HEK293 (cell line): ENCODE measurements at regions not wholly inside any gene's neighbourhood (a gene's known extent, or its start where the extent isn't known, plus 50 kb on each side); places are given as distances from the start of the nearest gene placed in this dataset.

Experiments
- CTCF ChIA-PET: fragments of 350-600 bp; formaldehyde crosslinking; extraction: SDS; loops from one replicate; lab custom pipeline; 2021; ENCODE audit warnings: antibody characterized with exemption; lab: Yijun Ruan, JAX
- POLR2A ChIA-PET: fragments of 300-600 bp; formaldehyde crosslinking; extraction: SDS; loops from one replicate; lab custom pipeline; 2020; ENCODE audit warnings: antibody characterized with exemption, inconsistent platforms; lab: Yijun Ruan, JAX
- H3K27ac ChIP-seq: fragments of 200-500 bp; sonication (Bioruptor generic); 2 replicates; pipeline ENCODE4 v1.5.1; 2014; ENCODE audit warnings: low read depth, low read length, control low read depth, inconsistent platforms; ENCODE audit errors: extremely low read depth
- H3K36me3 ChIP-seq, 2 experiments: fragments of 200-500 bp in 1 of 2; sonication (Bioruptor generic) in 1 of 2; 1 replicate in 1 of 2; 2 replicates in 1 of 2; pipeline ENCODE4 v1.5.1; 2014 to 2017; ENCODE audit warnings: inconsistent platforms in 2 of 2, low read length in 2 of 2; ENCODE audit not compliant: control insufficient read depth in 2 of 2, insufficient read depth in 1 of 2
- H3K4me1 ChIP-seq: fragments of 200-500 bp; sonication (Bioruptor generic); 2 replicates; pipeline ENCODE4 v1.5.1; 2014; ENCODE audit warnings: mild to moderate bottlenecking, low read length, inconsistent platforms; ENCODE audit not compliant: control insufficient read depth, insufficient read depth
- H3K4me3 ChIP-seq: 2 replicates; pipeline ENCODE4 v1.5.1; 2011; ENCODE audit warnings: low read depth, mild to moderate bottlenecking, control low read depth, low read length, moderate library complexity
- H3K9me3 ChIP-seq: fragments of 200-500 bp; sonication (Bioruptor generic); 2 replicates; pipeline ENCODE4 v1.5.1; 2014; ENCODE audit warnings: low read depth, low read length, inconsistent platforms; ENCODE audit not compliant: control insufficient read depth, insufficient read depth
- GLIS1 ChIP-seq: fragments of 450-650 bp; formaldehyde crosslinking; IDR thresholded peaks from 2 replicates; pipeline ENCODE4 v1.5.1; 2016; ENCODE audit warnings: missing biosample characterization, missing genetic modification characterization
- REPIN1 ChIP-seq: fragments of 450-650 bp; formaldehyde crosslinking; IDR thresholded peaks from 2 replicates; pipeline ENCODE4 v1.5.1; 2017; ENCODE audit warnings: missing biosample characterization, missing genetic modification characterization, low read depth
- SCRT1 ChIP-seq: fragments of 450-650 bp; formaldehyde crosslinking; IDR thresholded peaks from 2 replicates; pipeline ENCODE4 v1.5.1; 2016; ENCODE audit warnings: missing biosample characterization, missing genetic modification characterization, borderline replicate concordance
- ZBTB21 ChIP-seq: fragments of 450-650 bp; formaldehyde crosslinking; IDR thresholded peaks from 2 replicates; pipeline ENCODE4 v1.5.1; 2017; ENCODE audit warnings: missing biosample characterization, missing genetic modification characterization
- ZFHX2 ChIP-seq: fragments of 450-650 bp; formaldehyde crosslinking; conservative IDR thresholded peaks from 2 replicates; pipeline ENCODE4 v1.5.1; 2016; ENCODE audit warnings: missing biosample characterization, missing genetic modification characterization
- ZFP3 ChIP-seq: fragments of 450-650 bp; formaldehyde crosslinking; IDR thresholded peaks from 2 replicates; pipeline ENCODE4 v1.5.1; 2016; ENCODE audit warnings: low read depth, missing biosample characterization, missing genetic modification characterization
- ZNF133 ChIP-seq: fragments of 450-650 bp; formaldehyde crosslinking; IDR thresholded peaks from 2 replicates; pipeline ENCODE4 v1.5.1; 2016; ENCODE audit warnings: missing biosample characterization, missing genetic modification characterization
- ZNF138 ChIP-seq: fragments of 450-650 bp; formaldehyde crosslinking; IDR thresholded peaks from 2 replicates; pipeline ENCODE4 v1.5.1; 2016; ENCODE audit warnings: missing biosample characterization, missing genetic modification characterization, borderline replicate concordance
- ZNF248 ChIP-seq: fragments of 450-650 bp; formaldehyde crosslinking; IDR thresholded peaks from 2 replicates; pipeline ENCODE4 v1.5.1; 2017; ENCODE audit warnings: missing biosample characterization, missing genetic modification characterization
- ZNF292 ChIP-seq: fragments of 450-650 bp; formaldehyde crosslinking; IDR thresholded peaks from 2 replicates; pipeline ENCODE4 v1.5.1; 2016; ENCODE audit warnings: low read depth, missing biosample characterization, missing genetic modification characterization, borderline replicate concordance
- ZNF37A ChIP-seq: fragments of 450-650 bp; IDR thresholded peaks from 2 replicates; pipeline ENCODE4 v1.5.1; 2018; ENCODE audit warnings: missing biosample characterization, missing genetic modification characterization
- ZNF623 ChIP-seq: fragments of 450-650 bp; formaldehyde crosslinking; IDR thresholded peaks from 2 replicates; pipeline ENCODE4 v1.5.1; 2016; ENCODE audit warnings: missing biosample characterization, missing genetic modification characterization
- ZSCAN16 ChIP-seq: fragments of 450-650 bp; formaldehyde crosslinking; IDR thresholded peaks from 2 replicates; pipeline ENCODE4 v1.5.1; 2016; ENCODE audit warnings: missing biosample characterization, missing genetic modification characterization
- TF ChIP-seq, protein P1 (sequence below): fragments of 450-650 bp; formaldehyde crosslinking; optimal IDR thresholded peaks from 2 replicates; pipeline ENCODE3; 2016; ENCODE audit warnings: missing biosample characterization, mild to moderate bottlenecking, missing genetic modification characterization
- TF ChIP-seq, protein P2 (sequence below): fragments of 450-650 bp; formaldehyde crosslinking; IDR thresholded peaks from 2 replicates; pipeline ENCODE4 v1.5.1; 2017; ENCODE audit warnings: missing biosample characterization, missing genetic modification characterization
- TF ChIP-seq, protein P3 (sequence below): fragments of 450-650 bp; formaldehyde crosslinking; IDR thresholded peaks from 2 replicates; pipeline ENCODE4 v1.5.1; 2016; ENCODE audit warnings: missing biosample characterization, missing genetic modification characterization
- TF ChIP-seq, protein P4 (sequence below): fragments of 450-650 bp; formaldehyde crosslinking; IDR thresholded peaks from 2 replicates; pipeline ENCODE4 v1.5.1; 2016; ENCODE audit warnings: missing biosample characterization, missing genetic modification characterization
- TF ChIP-seq, protein P5 (sequence below): fragments of 450-650 bp; formaldehyde crosslinking; IDR thresholded peaks from 2 replicates; pipeline ENCODE4 v1.5.1; 2016; ENCODE audit warnings: missing biosample characterization, missing genetic modification characterization
- TF ChIP-seq, protein P6 (sequence below): fragments of 450-650 bp; formaldehyde crosslinking; IDR thresholded peaks from 2 replicates; pipeline ENCODE4 v1.5.0; 2017; ENCODE audit warnings: missing biosample characterization, missing genetic modification characterization, borderline replicate concordance

DNA sequence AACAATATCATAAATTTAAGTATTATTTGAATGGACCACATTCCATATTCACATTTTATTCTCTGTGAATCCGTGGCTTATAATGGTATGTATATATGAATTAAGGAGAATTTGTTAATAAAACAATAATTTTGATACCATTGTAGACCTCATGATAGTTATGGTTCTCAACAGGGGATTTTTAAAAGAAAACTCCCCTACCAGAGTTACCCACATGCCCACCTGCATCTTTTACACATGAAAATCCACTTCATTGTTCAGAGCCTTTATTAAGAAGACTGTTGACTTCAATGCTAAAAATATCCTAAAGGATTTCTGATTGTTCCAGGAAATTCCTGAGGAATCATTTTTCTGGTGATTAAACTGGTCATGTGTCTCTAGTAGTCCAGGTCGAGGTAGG, 557.7 kb upstream of the MEF2C start:
- H3K27ac ChIP-seq = no peak overlapping the region
- TF ChIP-seq ZSCAN16 (tag by site-specific recombination) = no peak
- no peak for TF ChIP-seq ZNF37A
- no peak for TF ChIP-seq ZNF248 (tag by site-specific recombination)
- TF ChIP-seq, protein P1, sequence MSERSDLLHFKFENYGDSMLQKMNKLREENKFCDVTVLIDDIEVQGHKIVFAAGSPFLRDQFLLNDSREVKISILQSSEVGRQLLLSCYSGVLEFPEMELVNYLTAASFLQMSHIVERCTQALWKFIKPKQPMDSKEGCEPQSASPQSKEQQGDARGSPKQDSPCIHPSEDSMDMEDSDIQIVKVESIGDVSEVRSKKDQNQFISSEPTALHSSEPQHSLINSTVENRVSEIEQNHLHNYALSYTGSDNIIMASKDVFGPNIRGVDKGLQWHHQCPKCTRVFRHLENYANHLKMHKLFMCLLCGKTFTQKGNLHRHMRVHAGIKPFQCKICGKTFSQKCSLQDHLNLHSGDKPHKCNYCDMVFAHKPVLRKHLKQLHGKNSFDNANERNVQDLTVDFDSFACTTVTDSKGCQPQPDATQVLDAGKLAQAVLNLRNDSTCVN = no peak
- no peak for TF ChIP-seq REPIN1
- no peak for TF ChIP-seq ZNF623
- TF ChIP-seq ZFP3 (tag by site-specific recombination) = no peak
- TF ChIP-seq, protein P2, sequence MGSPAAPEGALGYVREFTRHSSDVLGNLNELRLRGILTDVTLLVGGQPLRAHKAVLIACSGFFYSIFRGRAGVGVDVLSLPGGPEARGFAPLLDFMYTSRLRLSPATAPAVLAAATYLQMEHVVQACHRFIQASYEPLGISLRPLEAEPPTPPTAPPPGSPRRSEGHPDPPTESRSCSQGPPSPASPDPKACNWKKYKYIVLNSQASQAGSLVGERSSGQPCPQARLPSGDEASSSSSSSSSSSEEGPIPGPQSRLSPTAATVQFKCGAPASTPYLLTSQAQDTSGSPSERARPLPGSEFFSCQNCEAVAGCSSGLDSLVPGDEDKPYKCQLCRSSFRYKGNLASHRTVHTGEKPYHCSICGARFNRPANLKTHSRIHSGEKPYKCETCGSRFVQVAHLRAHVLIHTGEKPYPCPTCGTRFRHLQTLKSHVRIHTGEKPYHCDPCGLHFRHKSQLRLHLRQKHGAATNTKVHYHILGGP (tag by site-specific recombination) = no peak
- no peak for TF ChIP-seq ZNF292 (tag by site-specific recombination)
- TF ChIP-seq, protein P3, sequence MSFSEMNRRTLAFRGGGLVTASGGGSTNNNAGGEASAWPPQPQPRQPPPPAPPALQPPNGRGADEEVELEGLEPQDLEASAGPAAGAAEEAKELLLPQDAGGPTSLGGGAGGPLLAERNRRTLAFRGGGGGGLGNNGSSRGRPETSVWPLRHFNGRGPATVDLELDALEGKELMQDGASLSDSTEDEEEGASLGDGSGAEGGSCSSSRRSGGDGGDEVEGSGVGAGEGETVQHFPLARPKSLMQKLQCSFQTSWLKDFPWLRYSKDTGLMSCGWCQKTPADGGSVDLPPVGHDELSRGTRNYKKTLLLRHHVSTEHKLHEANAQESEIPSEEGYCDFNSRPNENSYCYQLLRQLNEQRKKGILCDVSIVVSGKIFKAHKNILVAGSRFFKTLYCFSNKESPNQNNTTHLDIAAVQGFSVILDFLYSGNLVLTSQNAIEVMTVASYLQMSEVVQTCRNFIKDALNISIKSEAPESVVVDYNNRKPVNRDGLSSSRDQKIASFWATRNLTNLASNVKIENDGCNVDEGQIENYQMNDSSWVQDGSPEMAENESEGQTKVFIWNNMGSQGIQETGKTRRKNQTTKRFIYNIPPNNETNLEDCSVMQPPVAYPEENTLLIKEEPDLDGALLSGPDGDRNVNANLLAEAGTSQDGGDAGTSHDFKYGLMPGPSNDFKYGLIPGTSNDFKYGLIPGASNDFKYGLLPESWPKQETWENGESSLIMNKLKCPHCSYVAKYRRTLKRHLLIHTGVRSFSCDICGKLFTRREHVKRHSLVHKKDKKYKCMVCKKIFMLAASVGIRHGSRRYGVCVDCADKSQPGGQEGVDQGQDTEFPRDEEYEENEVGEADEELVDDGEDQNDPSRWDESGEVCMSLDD (tag by site-specific recombination) = no peak
- no peak for TF ChIP-seq ZNF133
- no peak for TF ChIP-seq ZBTB21 (tag by site-specific recombination)
- TF ChIP-seq, protein P4, sequence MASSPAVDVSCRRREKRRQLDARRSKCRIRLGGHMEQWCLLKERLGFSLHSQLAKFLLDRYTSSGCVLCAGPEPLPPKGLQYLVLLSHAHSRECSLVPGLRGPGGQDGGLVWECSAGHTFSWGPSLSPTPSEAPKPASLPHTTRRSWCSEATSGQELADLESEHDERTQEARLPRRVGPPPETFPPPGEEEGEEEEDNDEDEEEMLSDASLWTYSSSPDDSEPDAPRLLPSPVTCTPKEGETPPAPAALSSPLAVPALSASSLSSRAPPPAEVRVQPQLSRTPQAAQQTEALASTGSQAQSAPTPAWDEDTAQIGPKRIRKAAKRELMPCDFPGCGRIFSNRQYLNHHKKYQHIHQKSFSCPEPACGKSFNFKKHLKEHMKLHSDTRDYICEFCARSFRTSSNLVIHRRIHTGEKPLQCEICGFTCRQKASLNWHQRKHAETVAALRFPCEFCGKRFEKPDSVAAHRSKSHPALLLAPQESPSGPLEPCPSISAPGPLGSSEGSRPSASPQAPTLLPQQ = no peak
- no peak for TF ChIP-seq SCRT1
- TF ChIP-seq, protein P5, sequence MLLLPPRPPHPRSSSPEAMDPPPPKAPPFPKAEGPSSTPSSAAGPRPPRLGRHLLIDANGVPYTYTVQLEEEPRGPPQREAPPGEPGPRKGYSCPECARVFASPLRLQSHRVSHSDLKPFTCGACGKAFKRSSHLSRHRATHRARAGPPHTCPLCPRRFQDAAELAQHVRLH (tag by site-specific recombination) = no peak
- TF ChIP-seq ZNF138 = no peak
- TF ChIP-seq, protein P6, sequence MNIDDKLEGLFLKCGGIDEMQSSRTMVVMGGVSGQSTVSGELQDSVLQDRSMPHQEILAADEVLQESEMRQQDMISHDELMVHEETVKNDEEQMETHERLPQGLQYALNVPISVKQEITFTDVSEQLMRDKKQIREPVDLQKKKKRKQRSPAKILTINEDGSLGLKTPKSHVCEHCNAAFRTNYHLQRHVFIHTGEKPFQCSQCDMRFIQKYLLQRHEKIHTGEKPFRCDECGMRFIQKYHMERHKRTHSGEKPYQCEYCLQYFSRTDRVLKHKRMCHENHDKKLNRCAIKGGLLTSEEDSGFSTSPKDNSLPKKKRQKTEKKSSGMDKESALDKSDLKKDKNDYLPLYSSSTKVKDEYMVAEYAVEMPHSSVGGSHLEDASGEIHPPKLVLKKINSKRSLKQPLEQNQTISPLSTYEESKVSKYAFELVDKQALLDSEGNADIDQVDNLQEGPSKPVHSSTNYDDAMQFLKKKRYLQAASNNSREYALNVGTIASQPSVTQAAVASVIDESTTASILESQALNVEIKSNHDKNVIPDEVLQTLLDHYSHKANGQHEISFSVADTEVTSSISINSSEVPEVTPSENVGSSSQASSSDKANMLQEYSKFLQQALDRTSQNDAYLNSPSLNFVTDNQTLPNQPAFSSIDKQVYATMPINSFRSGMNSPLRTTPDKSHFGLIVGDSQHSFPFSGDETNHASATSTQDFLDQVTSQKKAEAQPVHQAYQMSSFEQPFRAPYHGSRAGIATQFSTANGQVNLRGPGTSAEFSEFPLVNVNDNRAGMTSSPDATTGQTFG (tag by site-specific recombination) = no peak
- no peak for TF ChIP-seq ZFHX2 (tag by site-specific recombination)
- TF ChIP-seq GLIS1 (tag by site-specific recombination) = no peak
- TF ChIP-seq, all 188 proteins: peak for 0
- no peak overlapping the region for H3K4me3 ChIP-seq
- ChIA-PET POLR2A (no interaction called here), CTCF (no interaction called here)
- H3K36me3 ChIP-seq = no peaks in the 10 kb centered on the region
- H3K9me3 ChIP-seq = no peaks in the 10 kb centered on the region
- H3K4me1 ChIP-seq = no peaks in the 10 kb centered on the region
